Activated CD4-positive, alpha-beta memory T cell treated with anti-CD3 and anti-CD28 coated beads for 36 hours (primary cell): ENCODE measurements at regions not wholly inside any gene's neighbourhood (a gene's known extent, or its start where the extent isn't known, plus 50 kb on each side); places are given as distances from the start of the nearest gene placed in this dataset.

Experiments used
- CTCF ChIA-PET: fragments of 350-600 bp; sonication (Branson Sonifier 250); formaldehyde crosslinking; loops from one replicate; lab custom pipeline; 2021; ENCODE audit warnings: antibody characterized with exemption, inconsistent platforms; lab: Charles Lee
- POLR2A ChIA-PET: fragments of 350-600 bp; sonication (Branson Sonifier 250); formaldehyde crosslinking; loops from one replicate; lab custom pipeline; 2021; ENCODE audit warnings: antibody characterized with exemption; lab: Charles Lee
- DNase-seq: peaks from one replicate; pipeline ENCODE4 v3.0.0-alpha.2; 2020
- H3K27ac Mint-ChIP-seq: one replicate; pipeline ENCODE4 v1.8.0; 2021; ENCODE audit warnings: mixed read lengths
- H3K27me3 Mint-ChIP-seq: one replicate; pipeline ENCODE4 v1.8.0; 2021; ENCODE audit warnings: mixed read lengths
- H3K36me3 Mint-ChIP-seq: one replicate; pipeline ENCODE4 v1.8.0; 2021; ENCODE audit warnings: mixed read lengths
- H3K4me1 Mint-ChIP-seq: one replicate; pipeline ENCODE4 v1.8.0; 2021; ENCODE audit warnings: low read depth, mixed read lengths
- H3K4me3 Mint-ChIP-seq: one replicate; pipeline ENCODE4 v1.8.0; 2021; ENCODE audit warnings: mild to moderate bottlenecking, mixed read lengths
- H3K9me3 Mint-ChIP-seq: one replicate; pipeline ENCODE4 v1.8.0; 2021; ENCODE audit warnings: mixed read lengths
- intact Hi-C: fragments of 100-400 bp; cut with micrococcal nuclease; formaldehyde crosslinking; loops from one replicate; pipeline ENCODE4 v1.15.1; 2023

GRCh38 chr20:10961651-10962288 is 288.0 kb upstream of the JAG1 start:
- intact Hi-C loops: no loop called here
- Mint-ChIP-seq H3K4me3 (no peak overlapping the region), H3K9me3 (no peaks in the 10 kb centered on the region), H3K27ac (no peak overlapping the region), H3K4me1 (no peaks in the 10 kb centered on the region), H3K27me3 (no peaks in the 10 kb centered on the region), H3K36me3 (no peaks in the 10 kb centered on the region)
- POLR2A ChIA-PET: no interaction called here
- CTCF ChIA-PET: no interaction called here
- no peak for DNase-seq

- ChIA-PET CTCF (no interaction called here), POLR2A (no interaction called here)
- H3K9me3 Mint-ChIP-seq: peaks cover 2% of the 10 kb centered on the region
- no peak overlapping the region for H3K4me3 Mint-ChIP-seq
- no peak overlapping the region for H3K27ac Mint-ChIP-seq
- intact Hi-C loops: no loop called here
- DNase-seq: no peak
- no peaks in the 10 kb centered on the region for H3K4me1 Mint-ChIP-seq
- H3K27me3 Mint-ChIP-seq: no peaks in the 10 kb centered on the region
- H3K36me3 Mint-ChIP-seq: no peaks in the 10 kb centered on the region
These were observed 289.1 kb upstream of the JAG1 start for GRCh38 chr20:10962937-10963336.

DNA sequence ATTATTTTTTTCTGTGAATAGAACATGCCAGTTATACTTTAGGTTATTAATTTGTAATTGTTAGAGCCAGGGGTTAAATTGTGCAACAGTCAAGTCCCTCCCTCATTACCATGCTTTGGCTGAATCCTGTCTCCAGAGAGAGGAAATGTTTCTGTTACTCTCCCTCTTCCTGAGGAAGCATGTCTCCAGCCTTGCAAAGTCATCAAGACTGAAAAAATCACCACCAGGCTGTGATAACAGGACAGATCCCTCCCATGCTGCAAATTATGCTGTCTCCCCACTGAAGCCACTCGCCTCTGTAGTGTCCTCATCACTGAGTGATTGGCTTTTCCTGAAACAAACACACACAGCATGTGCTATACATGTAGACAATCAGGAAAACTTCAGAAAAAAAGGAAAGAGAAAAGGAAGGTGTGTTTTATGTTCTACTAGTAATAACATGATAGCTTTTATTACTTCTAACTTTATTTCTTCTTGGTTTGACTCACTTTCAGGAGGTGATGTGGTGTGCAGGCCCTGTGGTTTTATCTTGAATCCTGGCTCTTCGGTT is 290.0 kb upstream of the JAG1 start:
- Mint-ChIP-seq H3K9me3 (peaks cover 3% of the 10 kb centered on the region), H3K27me3 (no peaks in the 10 kb centered on the region), H3K36me3 (no peaks in the 10 kb centered on the region), H3K4me3 (no peak overlapping the region), H3K4me1 (no peaks in the 10 kb centered on the region), H3K27ac (no peak overlapping the region)
- CTCF ChIA-PET: no interaction called here
- intact Hi-C loops: no loop called here
- no peak for DNase-seq
- POLR2A ChIA-PET: no interaction called here

DNA sequence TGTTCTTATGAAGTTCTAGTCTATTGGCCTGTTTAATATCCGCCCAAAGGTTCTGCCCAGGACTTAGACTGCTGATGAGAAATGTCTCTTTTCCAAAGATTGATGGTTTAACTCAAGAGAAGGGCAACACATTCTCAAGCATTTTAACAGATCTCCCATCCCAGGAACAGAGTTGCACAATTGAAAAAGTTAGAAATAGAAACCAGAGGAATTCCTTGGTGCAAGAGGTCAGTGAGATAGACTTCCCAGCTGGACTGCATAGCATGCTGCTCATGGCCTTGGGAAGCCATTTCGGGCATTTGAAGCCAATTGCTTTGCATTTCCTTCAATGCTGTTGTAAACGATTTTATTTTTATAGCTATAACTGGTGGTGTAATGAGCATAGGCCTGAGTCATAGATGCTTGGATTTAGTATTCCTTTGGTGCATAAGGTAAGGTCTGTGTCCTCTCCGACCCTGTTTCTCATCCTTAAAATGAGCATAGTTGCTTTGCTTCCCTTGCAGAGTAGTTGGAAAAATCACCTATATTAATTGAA is 292.2 kb upstream of the JAG1 start:
- Mint-ChIP-seq H3K4me1 (no peaks in the 10 kb centered on the region), H3K27me3 (no peaks in the 10 kb centered on the region), H3K9me3 (peaks cover 3% of the 10 kb centered on the region), H3K4me3 (no peak overlapping the region), H3K27ac (no peak overlapping the region), H3K36me3 (no peaks in the 10 kb centered on the region)
- CTCF ChIA-PET: no interaction called here
- no peak for DNase-seq
- POLR2A ChIA-PET: no interaction called here
- intact Hi-C loops: no loop called here

- no peaks in the 10 kb centered on the region for H3K27me3 Mint-ChIP-seq
- H3K4me1 Mint-ChIP-seq: no peaks in the 10 kb centered on the region
- POLR2A ChIA-PET: no interaction called here
- no peaks in the 10 kb centered on the region for H3K36me3 Mint-ChIP-seq
- H3K4me3 Mint-ChIP-seq: no peak overlapping the region
- CTCF ChIA-PET: no interaction called here
- no peak overlapping the region for H3K27ac Mint-ChIP-seq
- no peak for DNase-seq
- H3K9me3 Mint-ChIP-seq: peaks cover 3% of the 10 kb centered on the region
- intact Hi-C loops: no loop called here
These were observed 296.3 kb upstream of the JAG1 start for GRCh38 chr20:10970109-10970508.

DNA sequence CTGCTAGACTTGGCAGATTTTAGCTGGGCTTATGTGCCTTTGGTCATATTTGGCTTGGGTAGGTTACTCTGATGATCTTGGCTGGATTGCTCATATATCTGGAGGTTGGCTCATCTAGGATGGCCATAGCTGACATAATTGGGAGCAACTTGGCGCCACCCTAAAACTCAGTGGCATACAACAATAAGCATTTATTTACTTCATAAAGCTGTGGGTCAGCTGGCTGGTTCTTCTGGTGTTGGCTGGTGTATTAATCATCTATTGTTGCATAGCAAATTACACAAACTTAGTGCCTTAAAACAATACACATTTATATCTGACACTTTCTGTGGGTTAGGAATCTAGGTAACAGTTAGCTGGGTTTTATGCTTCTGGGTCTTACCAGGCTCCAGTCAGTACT is 297.3 kb upstream of the JAG1 start:
- ChIA-PET CTCF (no interaction called here), POLR2A (no interaction called here)

DNA sequence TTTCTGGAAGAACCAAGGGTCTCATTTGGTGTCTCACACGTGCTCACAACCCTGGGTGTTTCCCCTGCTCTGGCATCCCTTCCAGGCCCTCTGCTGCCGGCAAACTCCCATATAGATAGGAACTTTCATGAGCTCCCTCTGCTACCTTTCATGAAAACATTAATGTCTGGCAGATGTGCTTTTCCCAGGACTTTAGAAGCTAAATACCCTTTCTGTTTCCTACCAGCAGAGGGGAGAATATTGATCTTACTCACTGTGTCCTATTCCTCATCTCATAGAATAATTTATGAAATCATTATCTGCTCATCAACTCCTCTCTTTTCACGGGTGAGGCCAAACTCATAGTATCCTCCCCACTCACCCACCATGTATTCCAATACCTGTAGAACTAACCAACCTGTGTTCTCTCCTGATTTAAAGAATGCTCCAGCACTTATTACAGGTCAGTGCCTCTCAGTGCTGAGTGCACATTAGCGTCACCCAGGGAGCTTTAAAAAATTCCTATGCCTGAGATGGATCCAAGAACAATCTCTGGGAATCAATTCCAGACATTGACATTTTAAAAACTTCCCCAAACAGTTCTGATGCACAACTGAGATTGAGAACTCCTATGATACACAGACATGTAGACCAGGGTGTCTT is 298.5 kb upstream of the JAG1 start:
- H3K36me3 Mint-ChIP-seq: no peaks in the 10 kb centered on the region
- H3K4me3 Mint-ChIP-seq: no peak overlapping the region
- ChIA-PET CTCF (no interaction called here), POLR2A (no interaction called here)
- no peak overlapping the region for H3K27ac Mint-ChIP-seq
- H3K4me1 Mint-ChIP-seq: no peaks in the 10 kb centered on the region
- no peak for DNase-seq
- intact Hi-C loops: no loop called here
- no peaks in the 10 kb centered on the region for H3K27me3 Mint-ChIP-seq
- H3K9me3 Mint-ChIP-seq: peaks cover 3% of the 10 kb centered on the region

More for the DNA sequence above, 297.3 kb upstream of the JAG1 start:
- Mint-ChIP-seq H3K4me1 (no peaks in the 10 kb centered on the region), H3K9me3 (peaks cover 3% of the 10 kb centered on the region), H3K4me3 (no peak overlapping the region), H3K27me3 (no peaks in the 10 kb centered on the region), H3K36me3 (no peaks in the 10 kb centered on the region), H3K27ac (no peak overlapping the region)
- intact Hi-C loops: no loop called here
- DNase-seq: no peak

DNA sequence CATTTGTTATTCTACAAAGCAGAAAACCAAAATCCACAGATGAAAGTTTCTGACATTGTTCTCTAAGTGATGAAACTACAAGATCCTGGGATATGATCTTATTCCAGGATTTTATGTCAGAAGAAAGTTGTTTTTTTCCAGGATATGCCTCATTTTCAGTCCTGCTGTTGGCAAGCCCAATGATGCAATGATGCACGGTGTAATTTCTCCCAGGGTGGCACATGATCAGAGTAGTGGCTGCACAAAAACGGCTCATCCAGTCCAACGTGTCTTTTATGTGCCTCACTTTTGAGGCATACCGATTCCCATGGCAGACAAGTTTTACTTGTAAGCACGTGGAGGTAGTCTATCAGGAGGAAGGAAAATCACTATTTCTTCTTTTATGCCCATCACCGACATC is 302.3 kb upstream of the JAG1 start:
- intact Hi-C loops: no loop called here
- no peaks in the 10 kb centered on the region for H3K27me3 Mint-ChIP-seq
- H3K9me3 Mint-ChIP-seq: no peaks in the 10 kb centered on the region
- no peaks in the 10 kb centered on the region for H3K36me3 Mint-ChIP-seq
- POLR2A ChIA-PET: no interaction called here
- H3K27ac Mint-ChIP-seq: no peak overlapping the region
- CTCF ChIA-PET: no interaction called here
- no peak for DNase-seq
- H3K4me1 Mint-ChIP-seq: no peaks in the 10 kb centered on the region
- H3K4me3 Mint-ChIP-seq: no peak overlapping the region

- CTCF ChIA-PET: no interaction called here
- H3K36me3 Mint-ChIP-seq: no peaks in the 10 kb centered on the region
- no peaks in the 10 kb centered on the region for H3K4me1 Mint-ChIP-seq
- H3K9me3 Mint-ChIP-seq: no peaks in the 10 kb centered on the region
- intact Hi-C loops: no loop called here
- POLR2A ChIA-PET: no interaction called here
- no peak overlapping the region for H3K4me3 Mint-ChIP-seq
- H3K27ac Mint-ChIP-seq: no peak overlapping the region
- DNase-seq: no peak
- no peaks in the 10 kb centered on the region for H3K27me3 Mint-ChIP-seq
These were observed 304.4 kb upstream of the JAG1 start for GRCh38 chr20:10978019-10978702.

- no peak for DNase-seq
- ChIA-PET CTCF (no interaction called here), POLR2A (interaction anchor here (0.6 kb wide), 1 partner anchor 724 kb away, joined by 3 read pairs; no protein-coding TSS in a partner anchor)
- Mint-ChIP-seq H3K27ac (no peak overlapping the region), H3K9me3 (no peaks in the 10 kb centered on the region), H3K4me3 (no peak overlapping the region), H3K27me3 (no peaks in the 10 kb centered on the region), H3K36me3 (no peaks in the 10 kb centered on the region), H3K4me1 (no peaks in the 10 kb centered on the region)
- intact Hi-C loops: no loop called here
These were observed 304.9 kb upstream of the JAG1 start for GRCh38 chr20:10978713-10979112.

GRCh38 chr20:10982692-10983091 is 308.9 kb upstream of the JAG1 start:
- Mint-ChIP-seq H3K4me1 (no peaks in the 10 kb centered on the region), H3K27ac (no peak overlapping the region), H3K4me3 (no peak overlapping the region), H3K9me3 (no peaks in the 10 kb centered on the region), H3K36me3 (no peaks in the 10 kb centered on the region), H3K27me3 (no peaks in the 10 kb centered on the region)
- CTCF ChIA-PET: no interaction called here
- intact Hi-C loops: no loop called here
- POLR2A ChIA-PET: no interaction called here
- no peak for DNase-seq

DNA sequence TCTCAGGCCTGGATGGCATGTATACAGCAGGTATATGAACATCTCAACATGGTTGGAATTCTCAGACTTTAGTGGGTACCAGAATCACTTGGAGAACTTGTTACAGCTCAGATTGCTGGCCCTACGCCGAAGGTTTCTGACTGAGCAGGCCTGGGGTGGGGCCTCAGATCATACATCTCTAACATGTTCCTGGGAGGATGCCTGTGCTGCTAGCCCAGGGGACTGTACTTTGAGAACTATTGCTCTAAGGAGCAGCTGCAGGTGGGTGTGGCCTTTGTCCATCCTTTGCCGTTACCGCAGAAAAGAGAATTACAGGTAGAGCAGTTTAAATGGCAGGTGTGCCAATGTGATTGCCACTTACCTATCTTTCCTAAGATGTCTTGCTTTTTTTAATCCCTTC is 310.5 kb upstream of the JAG1 start:
- ChIA-PET POLR2A (no interaction called here), CTCF (no interaction called here)
- Mint-ChIP-seq H3K27me3 (no peaks in the 10 kb centered on the region), H3K4me3 (no peak overlapping the region), H3K27ac (no peak overlapping the region), H3K9me3 (no peaks in the 10 kb centered on the region), H3K36me3 (no peaks in the 10 kb centered on the region), H3K4me1 (no peaks in the 10 kb centered on the region)
- DNase-seq: no peak
- intact Hi-C loops: no loop called here
